Loucy (cell line): ENCODE measurements at regions not wholly inside any gene's neighbourhood (a gene's known extent, or its start where the extent isn't known, plus 50 kb on each side); places are given as distances from the start of the nearest gene placed in this dataset.

ENCODE experiments used
- H2AFZ ChIP-seq: fragments of 200-600 bp; sonication (generic); 2 replicates; pipeline ENCODE4 v1.6.0; 2016; ENCODE audit warnings: antibody characterized with exemption, mild to moderate bottlenecking, low read length, moderate library complexity
- H3F3A ChIP-seq: fragments of 200-600 bp; 2 replicates; pipeline ENCODE4 v1.6.0; 2016; ENCODE audit warnings: antibody characterized with exemption, low read depth, mild to moderate bottlenecking
- H3K27me3 ChIP-seq: fragments of 200-600 bp; sonication (generic); 2 replicates; pipeline ENCODE4 v1.6.1; 2014; ENCODE audit warnings: low read length, mild to moderate bottlenecking; ENCODE audit not compliant: insufficient read depth, poor library complexity, severe bottlenecking
- H3K36me3 ChIP-seq: fragments of 200-600 bp; sonication (generic); 2 replicates; pipeline ENCODE4 v1.6.1; 2016; ENCODE audit warnings: low read length; ENCODE audit not compliant: insufficient read depth
- H3K4me1 ChIP-seq: fragments of 200-600 bp; sonication (generic); 2 replicates; pipeline ENCODE4 v1.5.1; 2014; ENCODE audit warnings: low read length, mild to moderate bottlenecking; ENCODE audit not compliant: insufficient read depth, poor library complexity, severe bottlenecking
- H3K4me2 ChIP-seq: fragments of 200-600 bp; sonication (generic); 2 replicates; pipeline ENCODE4 v1.6.0; 2014; ENCODE audit warnings: antibody characterized with exemption, low read length, low read depth, mild to moderate bottlenecking; ENCODE audit not compliant: poor library complexity, severe bottlenecking
- H3K4me3 ChIP-seq: fragments of 200-600 bp; sonication (generic); 2 replicates; pipeline ENCODE4 v1.5.1; 2014; ENCODE audit warnings: low read length, mild to moderate bottlenecking, mixed read lengths; ENCODE audit not compliant: poor library complexity, severe bottlenecking
- H3K79me2 ChIP-seq: fragments of 200-600 bp; sonication (generic); 2 replicates; pipeline ENCODE4 v1.6.1; 2014; ENCODE audit warnings: low read length; ENCODE audit not compliant: insufficient read depth
- H3K9ac ChIP-seq: fragments of 200-600 bp; sonication (generic); 2 replicates; pipeline ENCODE4 v1.6.0; 2014; ENCODE audit warnings: mild to moderate bottlenecking, low read depth, low read length, moderate library complexity; ENCODE audit not compliant: poor library complexity, severe bottlenecking
- H3K9me2 ChIP-seq: fragments of 200-600 bp; sonication (generic); replicated peaks from 2 replicates; pipeline ENCODE4 v1.6.1; 2016; ENCODE audit warnings: low read depth, low read length, mixed read lengths
- H3K9me3 ChIP-seq: fragments of 200-600 bp; sonication (generic); 2 replicates; pipeline ENCODE4 v1.6.1; 2014; ENCODE audit warnings: mild to moderate bottlenecking, antibody characterized with exemption, low read length, low read depth; ENCODE audit not compliant: insufficient read depth
- H4K20me1 ChIP-seq: fragments of 200-600 bp; sonication (generic); 2 replicates; pipeline ENCODE4 v1.6.0; 2014; ENCODE audit warnings: antibody characterized with exemption, low read length, mild to moderate bottlenecking; ENCODE audit not compliant: insufficient read depth, poor library complexity, severe bottlenecking
- EZH2phosphoT487 ChIP-seq: fragments of 200-600 bp; IDR thresholded peaks from 2 replicates; pipeline ENCODE4 v1.6.1; 2018; ENCODE audit warnings: antibody characterized with exemption, mild to moderate bottlenecking, moderate library complexity, borderline replicate concordance
- TF ChIP-seq, protein P1 (sequence below): fragments of 200-600 bp; sonication (generic); conservative IDR thresholded peaks from 2 replicates; pipeline ENCODE4 v1.5.1; 2014; ENCODE audit warnings: mild to moderate bottlenecking, antibody characterized with exemption, low read length

DNA sequence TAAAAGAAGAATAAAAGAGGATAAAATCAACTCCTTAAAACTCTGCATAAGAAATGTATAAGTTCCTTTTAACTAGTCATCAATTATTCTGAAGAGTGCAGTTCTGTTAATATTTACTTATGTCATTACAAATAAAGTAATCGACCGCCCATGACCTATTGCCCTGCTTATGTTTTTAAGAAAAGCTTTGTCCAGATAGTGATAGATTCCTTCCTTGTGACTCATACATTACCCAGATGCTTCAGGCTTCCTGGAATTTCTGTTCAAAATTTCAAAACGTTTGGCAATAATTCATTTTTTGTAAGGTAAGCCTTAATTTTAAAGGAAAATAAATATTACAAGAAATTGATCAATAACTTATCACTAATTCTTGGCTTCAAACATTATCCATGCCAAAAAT lies 918.2 kb upstream of the ADGRL2 start:
- TF ChIP-seq, protein P1, sequence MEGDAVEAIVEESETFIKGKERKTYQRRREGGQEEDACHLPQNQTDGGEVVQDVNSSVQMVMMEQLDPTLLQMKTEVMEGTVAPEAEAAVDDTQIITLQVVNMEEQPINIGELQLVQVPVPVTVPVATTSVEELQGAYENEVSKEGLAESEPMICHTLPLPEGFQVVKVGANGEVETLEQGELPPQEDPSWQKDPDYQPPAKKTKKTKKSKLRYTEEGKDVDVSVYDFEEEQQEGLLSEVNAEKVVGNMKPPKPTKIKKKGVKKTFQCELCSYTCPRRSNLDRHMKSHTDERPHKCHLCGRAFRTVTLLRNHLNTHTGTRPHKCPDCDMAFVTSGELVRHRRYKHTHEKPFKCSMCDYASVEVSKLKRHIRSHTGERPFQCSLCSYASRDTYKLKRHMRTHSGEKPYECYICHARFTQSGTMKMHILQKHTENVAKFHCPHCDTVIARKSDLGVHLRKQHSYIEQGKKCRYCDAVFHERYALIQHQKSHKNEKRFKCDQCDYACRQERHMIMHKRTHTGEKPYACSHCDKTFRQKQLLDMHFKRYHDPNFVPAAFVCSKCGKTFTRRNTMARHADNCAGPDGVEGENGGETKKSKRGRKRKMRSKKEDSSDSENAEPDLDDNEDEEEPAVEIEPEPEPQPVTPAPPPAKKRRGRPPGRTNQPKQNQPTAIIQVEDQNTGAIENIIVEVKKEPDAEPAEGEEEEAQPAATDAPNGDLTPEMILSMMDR, result no peak
- no peak for TF ChIP-seq EZH2phosphoT487
- H3K9ac ChIP-seq, result no peak overlapping the region
- H3K27me3 ChIP-seq, result no peaks in the 10 kb centered on the region
- no peaks in the 10 kb centered on the region for H3K36me3 ChIP-seq
- H3K79me2 ChIP-seq, result no peaks in the 10 kb centered on the region
- H3K4me2 ChIP-seq, result no peak overlapping the region
- H3K9me3 ChIP-seq, result no peaks in the 10 kb centered on the region
- no peak overlapping the region for H2AFZ ChIP-seq
- no peaks in the 10 kb centered on the region for H4K20me1 ChIP-seq
- H3K9me2 ChIP-seq, result no peaks in the 10 kb centered on the region
- H3K4me3 ChIP-seq, result no peak overlapping the region
- no peaks in the 10 kb centered on the region for H3F3A ChIP-seq
- no peaks in the 10 kb centered on the region for H3K4me1 ChIP-seq

DNA sequence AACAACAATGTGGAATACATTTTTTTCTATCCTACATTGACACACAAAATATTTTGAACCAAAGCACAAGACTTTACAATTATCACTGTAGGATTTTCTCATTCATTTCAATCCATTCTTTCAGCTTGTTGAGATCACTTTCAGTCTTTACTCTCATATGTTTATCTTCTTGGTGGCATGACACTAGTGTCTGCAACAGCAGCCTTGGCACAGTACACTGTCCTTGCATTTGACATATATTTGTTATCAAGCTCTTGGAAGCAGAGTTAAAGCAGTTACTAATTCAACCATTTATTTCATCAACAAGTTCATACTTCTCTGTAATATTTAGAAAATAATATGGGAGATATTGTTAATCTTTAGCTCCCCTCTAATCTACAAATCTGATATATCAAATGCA lies 922.4 kb upstream of the ADGRL2 start:
- no peaks in the 10 kb centered on the region for H3F3A ChIP-seq
- H3K4me3 ChIP-seq, result no peak overlapping the region
- no peak overlapping the region for H2AFZ ChIP-seq
- H3K4me1 ChIP-seq, result no peaks in the 10 kb centered on the region
- H3K4me2 ChIP-seq, result no peak overlapping the region
- H3K36me3 ChIP-seq, result no peaks in the 10 kb centered on the region
- H3K9me2 ChIP-seq, result no peaks in the 10 kb centered on the region
- no peak for TF ChIP-seq EZH2phosphoT487
- TF ChIP-seq, protein P1, result no peak
- no peaks in the 10 kb centered on the region for H3K79me2 ChIP-seq
- H3K9ac ChIP-seq, result no peak overlapping the region
- no peaks in the 10 kb centered on the region for H3K27me3 ChIP-seq
- no peaks in the 10 kb centered on the region for H3K9me3 ChIP-seq
- H4K20me1 ChIP-seq, result no peaks in the 10 kb centered on the region

DNA sequence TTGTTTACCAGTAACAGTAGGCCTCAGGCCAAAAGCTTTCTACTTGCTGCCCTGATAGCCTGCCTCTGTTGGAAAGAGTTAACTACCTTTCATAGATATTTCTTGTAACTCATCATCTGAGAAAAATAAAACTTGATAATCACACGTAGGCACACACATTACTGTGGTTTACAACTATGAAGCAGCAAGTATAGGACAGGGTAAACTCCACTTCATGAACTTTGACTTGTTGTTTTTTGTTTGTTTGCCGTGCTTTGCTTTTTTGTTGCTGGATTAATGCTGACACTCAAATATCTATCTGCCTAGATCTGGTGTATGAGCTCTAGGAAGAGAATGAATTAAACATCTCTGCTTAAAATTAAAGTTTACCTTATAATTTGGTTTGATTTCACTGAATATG lies 924.7 kb upstream of the ADGRL2 start:
- H3K4me3 ChIP-seq, result no peak overlapping the region
- H3F3A ChIP-seq, result no peaks in the 10 kb centered on the region
- H2AFZ ChIP-seq, result no peak overlapping the region
- H3K4me2 ChIP-seq, result no peak overlapping the region
- H3K27me3 ChIP-seq, result no peaks in the 10 kb centered on the region
- no peak overlapping the region for H3K9ac ChIP-seq
- H3K36me3 ChIP-seq, result no peaks in the 10 kb centered on the region
- H3K9me3 ChIP-seq, result no peaks in the 10 kb centered on the region
- no peaks in the 10 kb centered on the region for H4K20me1 ChIP-seq
- H3K4me1 ChIP-seq, result no peaks in the 10 kb centered on the region
- TF ChIP-seq, protein P1, result no peak
- no peak for TF ChIP-seq EZH2phosphoT487
- no peaks in the 10 kb centered on the region for H3K9me2 ChIP-seq
- H3K79me2 ChIP-seq, result no peaks in the 10 kb centered on the region
